Astrocyte of the cerebellum (primary cell): ENCODE measurements at regions not wholly inside any gene's neighbourhood (a gene's known extent, or its start where the extent isn't known, plus 50 kb on each side); places are given as distances from the start of the nearest gene placed in this dataset.

Source experiments
- DNase-seq: peaks from one replicate; pipeline ENCODE4 v3.0.0-alpha.2; 2011; ENCODE audit warnings: low read depth
- H3K4me3 ChIP-seq: 2 replicates; pipeline ENCODE4 v1.5.1; 2011; ENCODE audit warnings: mild to moderate bottlenecking, low read depth, low read length, moderate library complexity
- CTCF ChIP-seq: IDR thresholded peaks from 2 replicates; pipeline ENCODE4 v1.5.1; 2012; ENCODE audit warnings: low read length, low read depth, moderate library complexity, mild to moderate bottlenecking; ENCODE audit errors: missing control alignments
- in situ Hi-C: cut with HindIII; loops from 2 replicates; pipeline ENCODE4 v1.10.0; 2017; ENCODE audit warnings: low sequenced_read_pairs

GRCh38 chr7:67731704-67732103 lies 735.1 kb downstream of the TYW1 start:
- no peak for DNase-seq
- in situ Hi-C loops = no loop called here
- no peak for TF ChIP-seq CTCF
- H3K4me3 ChIP-seq = no peak overlapping the region

- in situ Hi-C loops = no loop called here
- no peak for TF ChIP-seq CTCF
- no peak for DNase-seq
- no peak overlapping the region for H3K4me3 ChIP-seq
Measured at GRCh38 chr7:67732898-67733297, 736.3 kb downstream of the TYW1 start.

- no peak overlapping the region for H3K4me3 ChIP-seq
- DNase-seq = no peak
- no peak for TF ChIP-seq CTCF
- in situ Hi-C loops = no loop called here
Measured at GRCh38 chr7:67738145-67738544, 741.5 kb downstream of the TYW1 start.

- no peak for TF ChIP-seq CTCF
- no peak overlapping the region for H3K4me3 ChIP-seq
- in situ Hi-C loops = no loop called here
- no peak for DNase-seq
Measured at GRCh38 chr7:67738958-67739357, 742.3 kb downstream of the TYW1 start.

GRCh38 chr7:67743501-67743900 lies 746.9 kb downstream of the TYW1 start:
- TF ChIP-seq CTCF = no peak
- H3K4me3 ChIP-seq = no peak overlapping the region
- in situ Hi-C loops = no loop called here
- DNase-seq = no peak

- no peak overlapping the region for H3K4me3 ChIP-seq
- DNase-seq = no peak
- in situ Hi-C loops = no loop called here
- TF ChIP-seq CTCF = no peak
Measured at GRCh38 chr7:67752227-67752626, 755.6 kb downstream of the TYW1 start.

- H3K4me3 ChIP-seq = no peak overlapping the region
- no peak for TF ChIP-seq CTCF
- in situ Hi-C loops = no loop called here
- DNase-seq = no peak
Measured at GRCh38 chr7:67753891-67754290, 757.3 kb downstream of the TYW1 start.
